OCI-LY1 (cell line): ENCODE measurements at regions not wholly inside any gene's neighbourhood (a gene's known extent, or its start where the extent isn't known, plus 50 kb on each side); places are given as distances from the start of the nearest gene placed in this dataset.

Source experiments
- CTCF ChIP-seq: fragments of 200-600 bp; sonication (generic), shearing (Covaris generic); IDR thresholded peaks from 2 replicates; pipeline ENCODE4 v1.5.1; 2017; ENCODE audit warnings: mild to moderate bottlenecking, antibody characterized with exemption, low read length, moderate library complexity, mixed read lengths
- EZH2 ChIP-seq: fragments of 200-600 bp; sonication (generic), shearing (Covaris generic); IDR thresholded peaks from 2 replicates; pipeline ENCODE4 v1.8.0; 2017; ENCODE audit warnings: borderline replicate concordance, mixed run types, mild to moderate bottlenecking, antibody characterized with exemption, low read length, moderate library complexity, mixed read lengths

- TF ChIP-seq CTCF, result no peak
- TF ChIP-seq EZH2, result no peak
Measured at GRCh38 chr2:129334696-129335410, 644.6 kb upstream of the RAB6C start.
